Kidney epithelial cell (primary cell): ENCODE measurements at regions not wholly inside any gene's neighbourhood (a gene's known extent, or its start where the extent isn't known, plus 50 kb on each side); places are given as distances from the start of the nearest gene placed in this dataset.
"Not testable (repeated sequence)": the region's sequence is repeated elsewhere in the genome, so short reads cannot be mapped to it uniquely, and the experiment has no call there.

ENCODE experiments used
- DNase-seq: peaks from one replicate; pipeline ENCODE4 v3.0.0-alpha.2; 2010; ENCODE audit warnings: low read depth
- H3K27me3 ChIP-seq: 2 replicates; pipeline ENCODE4 v1.6.0; 2011; ENCODE audit warnings: low read length; ENCODE audit not compliant: control insufficient read depth, insufficient read depth
- H3K36me3 ChIP-seq: 2 replicates; pipeline ENCODE4 v1.5.1; 2011; ENCODE audit warnings: low read length; ENCODE audit not compliant: control insufficient read depth, insufficient read depth
- H3K4me3 ChIP-seq: 2 replicates; pipeline ENCODE4 v1.5.1; 2011; ENCODE audit warnings: low read depth, mild to moderate bottlenecking, control low read depth, low read length
- CTCF ChIP-seq: IDR thresholded peaks from 2 replicates; pipeline ENCODE4 v1.5.1; 2011; ENCODE audit warnings: mild to moderate bottlenecking, moderate library complexity, low read length, control low read depth, inconsistent platforms; ENCODE audit not compliant: insufficient read depth, poor library complexity, severe bottlenecking

DNA sequence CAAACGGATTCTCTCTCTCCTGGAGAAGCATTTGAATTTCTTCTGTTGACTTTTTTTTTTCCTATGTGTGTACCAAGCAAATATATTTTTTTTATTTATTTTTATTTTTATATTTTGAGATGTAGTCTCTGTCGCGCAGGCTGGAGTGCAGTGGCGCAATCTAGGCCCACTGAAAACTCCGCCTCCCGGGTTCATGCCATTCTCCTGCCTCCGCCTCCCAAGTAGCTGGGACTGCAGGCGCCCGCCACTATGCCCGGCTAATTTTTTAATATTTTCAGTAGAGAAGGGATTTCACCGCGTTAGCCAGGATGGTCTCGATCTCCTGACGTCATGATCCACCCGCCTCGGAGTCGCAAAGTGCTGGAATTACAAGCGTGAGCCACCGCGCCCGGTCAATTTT lies 549.5 kb upstream of the GNPDA2 start:
- TF ChIP-seq CTCF, result no peak
- H3K4me3 ChIP-seq, result no peak overlapping the region
- no peak for DNase-seq
- H3K36me3 ChIP-seq, result no peaks in the 10 kb centered on the region
- H3K27me3 ChIP-seq, result no peaks in the 10 kb centered on the region

GRCh38 chr4:45248106-45248505 lies 521.8 kb upstream of the GNPDA2 start:
- DNase-seq, H3K4me3 ChIP-seq: not testable (repeated sequence)

DNA sequence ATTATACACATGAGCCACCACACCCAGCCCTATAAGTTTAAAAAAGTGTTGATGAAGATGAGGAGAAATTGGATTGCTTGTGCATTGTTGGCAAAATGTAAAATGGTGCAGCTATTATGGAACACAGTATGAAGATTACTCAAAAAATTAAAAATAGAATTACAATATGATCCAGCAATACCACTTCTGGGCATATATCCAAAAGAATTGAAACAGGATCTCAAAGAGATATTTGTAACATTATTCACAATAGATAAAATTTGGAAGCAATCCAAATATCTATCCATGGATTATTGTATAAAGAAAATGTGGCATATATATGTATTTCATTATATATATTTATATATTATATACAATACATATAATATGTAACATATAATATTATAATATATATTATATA lies 515.6 kb upstream of the GNPDA2 start:
- DNase-seq, result no peak
- TF ChIP-seq CTCF, result no peak
- Histone ChIP-seq H3K36me3 (no peaks in the 10 kb centered on the region), H3K27me3 (no peaks in the 10 kb centered on the region), H3K4me3 (no peak overlapping the region)

More at GRCh38 chr4:45248106-45248505, 521.8 kb upstream of the GNPDA2 start:
- not testable (repeated sequence) for H3K36me3 ChIP-seq, H3K27me3 ChIP-seq

- Histone ChIP-seq H3K36me3 (no peaks in the 10 kb centered on the region), H3K27me3 (no peaks in the 10 kb centered on the region), H3K4me3 (no peak overlapping the region)
- DNase-seq, result no peak
- no peak for TF ChIP-seq CTCF
These were observed 502.9 kb upstream of the GNPDA2 start for GRCh38 chr4:45229206-45229605.

- no peaks in the 10 kb centered on the region for H3K36me3 ChIP-seq
- TF ChIP-seq CTCF, result no peak
- no peak overlapping the region for H3K4me3 ChIP-seq
- DNase-seq, result no peak
- no peaks in the 10 kb centered on the region for H3K27me3 ChIP-seq
These were observed 489.7 kb upstream of the GNPDA2 start for GRCh38 chr4:45215976-45216542.

- not testable (repeated sequence) for H3K4me3 ChIP-seq, H3K27me3 ChIP-seq, DNase-seq, H3K36me3 ChIP-seq
These were observed 482.1 kb upstream of the GNPDA2 start for GRCh38 chr4:45208476-45208875.

- H3K27me3 ChIP-seq, H3K36me3 ChIP-seq, H3K4me3 ChIP-seq, DNase-seq: not testable (repeated sequence)
These were observed 481.5 kb upstream of the GNPDA2 start for GRCh38 chr4:45207864-45208331.

DNA sequence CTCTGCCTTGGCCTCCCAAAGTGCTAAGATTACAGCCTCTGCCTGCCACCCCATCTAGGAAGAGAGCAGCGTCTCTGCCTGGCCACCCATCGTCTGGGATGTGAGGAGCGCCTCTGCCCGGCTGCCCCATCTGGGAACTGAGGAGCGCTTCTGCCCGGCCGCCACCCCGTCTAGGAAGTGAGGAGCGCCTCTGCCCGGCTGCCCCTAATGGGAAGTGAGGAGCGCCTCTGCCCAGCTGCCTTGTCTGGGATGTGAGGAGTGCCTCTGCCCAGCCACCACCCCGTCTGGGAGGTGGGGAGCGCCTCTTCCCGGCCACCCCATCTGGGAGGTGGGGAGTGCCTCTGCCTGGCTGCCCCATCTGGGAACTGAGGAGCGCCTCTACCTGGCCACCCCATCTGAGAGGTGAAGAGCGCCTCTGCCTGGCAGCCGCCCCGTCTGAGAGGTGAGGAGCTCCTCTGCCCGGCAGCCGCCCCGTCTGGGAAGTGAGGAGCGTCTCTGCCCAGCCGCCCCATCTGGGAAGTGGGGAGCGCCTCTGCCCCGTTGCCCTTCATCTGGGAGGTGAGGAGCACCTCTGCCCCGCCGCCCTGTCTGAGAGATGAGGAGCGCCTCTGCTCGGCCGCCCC lies 481.0 kb upstream of the GNPDA2 start:
- DNase-seq, H3K27me3 ChIP-seq, H3K36me3 ChIP-seq, H3K4me3 ChIP-seq: not testable (repeated sequence)
